ENCODE measurements at regions not wholly inside any gene's neighbourhood (a gene's known extent, or its start where the extent isn't known, plus 50 kb on each side); places are given as distances from the start of the nearest gene placed in this dataset.

GRCh38 chr1:29496701-29497100 is 260.4 kb downstream of the PTPRU start:
- DNase-seq (ENCODE audit: low read depth): no peak
- TF ChIP-seq CTCF (IDR thresholded peaks at IDR 0.05; ENCODE audit: low read depth, low read length, missing control alignments): no peak
- in situ Hi-C loops (cut with HindIII; ENCODE audit: low sequenced_read_pairs): no loop called here
- H3K4me3 ChIP-seq (ENCODE audit: low read depth, low read length): no peak overlapping the region

- peak; percentile 24 for TF ChIP-seq CTCF (IDR thresholded peaks at IDR 0.05; ENCODE audit: low read depth, low read length, missing control alignments)
- H3K4me3 ChIP-seq (ENCODE audit: low read depth, low read length): no peak overlapping the region
- in situ Hi-C loops (cut with HindIII; ENCODE audit: low sequenced_read_pairs): no loop called here
- no peak for DNase-seq (ENCODE audit: low read depth)
These were observed 254.0 kb downstream of the PTPRU start for GRCh38 chr1:29490204-29490934.

GRCh38 chr1:29489471-29489870 is 253.1 kb downstream of the PTPRU start:
- no peak for DNase-seq (ENCODE audit: low read depth)
- TF ChIP-seq CTCF (IDR thresholded peaks at IDR 0.05; ENCODE audit: low read depth, low read length, missing control alignments): no peak
- no peak overlapping the region for H3K4me3 ChIP-seq (ENCODE audit: low read depth, low read length)
- in situ Hi-C loops (cut with HindIII; ENCODE audit: low sequenced_read_pairs): no loop called here

- TF ChIP-seq CTCF (IDR thresholded peaks at IDR 0.05; ENCODE audit: low read depth, low read length, missing control alignments): no peak
- DNase-seq (ENCODE audit: low read depth): no peak
- in situ Hi-C loops (cut with HindIII; ENCODE audit: low sequenced_read_pairs): no loop called here
- no peak overlapping the region for H3K4me3 ChIP-seq (ENCODE audit: low read depth, low read length)
These were observed 252.5 kb downstream of the PTPRU start for GRCh38 chr1:29488794-29489311.

- H3K4me3 ChIP-seq (ENCODE audit: low read depth, low read length): no peak overlapping the region
- no peak for TF ChIP-seq CTCF (IDR thresholded peaks at IDR 0.05; ENCODE audit: low read depth, low read length, missing control alignments)
- DNase-seq (ENCODE audit: low read depth): no peak
- in situ Hi-C loops (cut with HindIII; ENCODE audit: low sequenced_read_pairs): no loop called here
These were observed 251.9 kb downstream of the PTPRU start for GRCh38 chr1:29488086-29488793.

- TF ChIP-seq CTCF (IDR thresholded peaks at IDR 0.05; ENCODE audit: low read depth, low read length, missing control alignments): no peak
These were observed 251.0 kb downstream of the PTPRU start for GRCh38 chr1:29487291-29487690.

More at GRCh38 chr1:29487291-29487690, 251.0 kb downstream of the PTPRU start:
- DNase-seq (ENCODE audit: low read depth): no peak
- H3K4me3 ChIP-seq (ENCODE audit: low read depth, low read length): no peak overlapping the region
- in situ Hi-C loops (cut with HindIII; ENCODE audit: low sequenced_read_pairs): no loop called here
